GM23248 (cell line): ENCODE measurements at regions not wholly inside any gene's neighbourhood (a gene's known extent, or its start where the extent isn't known, plus 50 kb on each side); places are given as distances from the start of the nearest gene placed in this dataset.

ENCODE experiments used
- DNase-seq: peaks from one replicate; pipeline ENCODE4 v3.0.0-alpha.2; 2015
- H2AFZ ChIP-seq: fragments of 200-600 bp; sonication (generic); 2 replicates; pipeline ENCODE4 v1.6.1; 2016; ENCODE audit warnings: antibody characterized with exemption
- H3F3A ChIP-seq: fragments of 200-600 bp; sonication (generic); 2 replicates; pipeline ENCODE4 v1.6.1; 2016; ENCODE audit warnings: mild to moderate bottlenecking, antibody characterized with exemption, mixed run types; ENCODE audit not compliant: insufficient read depth
- H3K27ac ChIP-seq: fragments of 200-600 bp; sonication (generic); 2 replicates; pipeline ENCODE4 v1.5.1; 2016; ENCODE audit warnings: mild to moderate bottlenecking
- H3K27me3 ChIP-seq: fragments of 200-600 bp; sonication (generic); replicated peaks from 2 replicates; pipeline ENCODE4 v1.6.1; 2016; ENCODE audit warnings: mild to moderate bottlenecking; ENCODE audit not compliant: insufficient read depth
- H3K36me3 ChIP-seq: fragments of 200-600 bp; sonication (generic); 2 replicates; pipeline ENCODE4 v1.6.1; 2016; ENCODE audit warnings: low read depth, mild to moderate bottlenecking
- H3K4me1 ChIP-seq: fragments of 200-600 bp; sonication (generic); 2 replicates; pipeline ENCODE4 v1.6.1; 2016; ENCODE audit warnings: mild to moderate bottlenecking; ENCODE audit not compliant: insufficient read depth
- H3K4me2 ChIP-seq: fragments of 200-600 bp; sonication (generic); one replicate; pipeline ENCODE4 v1.6.1; 2016; ENCODE audit warnings: mild to moderate bottlenecking; ENCODE audit not compliant: unreplicated experiment
- H3K4me3 ChIP-seq: fragments of 200-600 bp; sonication (generic); 2 replicates; pipeline ENCODE4 v1.5.1; 2016; ENCODE audit warnings: mild to moderate bottlenecking
- H3K79me2 ChIP-seq: fragments of 200-600 bp; sonication (generic); 2 replicates; pipeline ENCODE4 v1.6.1; 2016; ENCODE audit warnings: mild to moderate bottlenecking; ENCODE audit not compliant: insufficient read depth
- H3K9ac ChIP-seq: fragments of 200-600 bp; sonication (generic); 2 replicates; pipeline ENCODE4 v1.6.1; 2016; ENCODE audit warnings: mild to moderate bottlenecking
- H3K9me2 ChIP-seq: fragments of 200-600 bp; sonication (generic); 2 replicates; pipeline ENCODE4 v1.6.1; 2016; ENCODE audit warnings: mixed run types, mild to moderate bottlenecking, moderate library complexity; ENCODE audit not compliant: insufficient read depth
- H3K9me3 ChIP-seq: fragments of 200-600 bp; sonication (generic); one replicate; pipeline ENCODE4 v1.6.1; 2017; ENCODE audit warnings: low read depth
- H4K20me1 ChIP-seq: fragments of 200-600 bp; sonication (generic); 2 replicates; pipeline ENCODE4 v1.6.0; 2016; ENCODE audit not compliant: insufficient read depth
- EZH2 ChIP-seq: fragments of 200-600 bp; sonication (generic); IDR thresholded peaks from 2 replicates; pipeline ENCODE4 v1.6.1; 2018; ENCODE audit warnings: antibody characterized with exemption, mild to moderate bottlenecking; ENCODE audit not compliant: insufficient read depth, poor library complexity, severe bottlenecking
- EZH2phosphoT487 ChIP-seq: fragments of 200-600 bp; sonication (generic); IDR thresholded peaks from 2 replicates; pipeline ENCODE4 v1.6.1; 2018; ENCODE audit warnings: antibody characterized with exemption, moderate library complexity, mild to moderate bottlenecking, low read depth; ENCODE audit not compliant: insufficient read depth
- WGBS, 2 experiments: methylation state at CpG; one replicate each; pipeline ENCODE4 v1.1.6; 2015 to 2017; ENCODE audit warnings: low lambda C conversion rate in 2 of 2, low coverage in 1 of 2; ENCODE audit errors: missing lambda C conversion rate in 2 of 2; 5-methylcytosine and 5-hydroxymethylcytosine counted together
- in situ Hi-C: fragments of 300-500 bp; cut with MboI; formaldehyde crosslinking; loops from 2 replicates; pipeline ENCODE4 v1.15.0; 2020

GRCh38 chr17:13678841-13679240 lies 77.1 kb upstream of the HS3ST3A1 start:
- no peaks in the 10 kb centered on the region for H3K27me3 ChIP-seq
- H4K20me1 ChIP-seq: no peaks in the 10 kb centered on the region
- no peak overlapping the region for H3K4me2 ChIP-seq
- H3K9me3 ChIP-seq: no peaks in the 10 kb centered on the region
- H3K79me2 ChIP-seq: no peaks in the 10 kb centered on the region
- H3K4me1 ChIP-seq: no peaks in the 10 kb centered on the region
- H3K9ac ChIP-seq: no peak overlapping the region
- H3K4me3 ChIP-seq: no peak overlapping the region
- no peaks in the 10 kb centered on the region; the same call in 1 of the 2 replicates for H3K9me2 ChIP-seq
- no peak for DNase-seq
- H2AFZ ChIP-seq: no peak overlapping the region
- no peaks in the 10 kb centered on the region for H3F3A ChIP-seq
- TF ChIP-seq EZH2 (no peak), EZH2phosphoT487 (no peak)
- in situ Hi-C loops: no loop called here
- H3K36me3 ChIP-seq: no peaks in the 10 kb centered on the region
- 41 to 42% methylated on average over 4 of the region's 4 CpGs for WGBS, 2 experiments
- no peak overlapping the region for H3K27ac ChIP-seq

GRCh38 chr17:13688716-13689115 lies 87.0 kb upstream of the HS3ST3A1 start:
- Histone ChIP-seq H3K9me2 (no peaks in the 10 kb centered on the region), H3K27ac (no peak overlapping the region), H3K79me2 (no peaks in the 10 kb centered on the region), H2AFZ (no peak overlapping the region), H3K27me3 (no peaks in the 10 kb centered on the region), H3K36me3 (no peaks in the 10 kb centered on the region), H3K9ac (no peak overlapping the region), H3K9me3 (no peaks in the 10 kb centered on the region), H3K4me1 (0 out of 2 replicates have a peak, but pooled peaks cover 5% of the 10 kb centered on the region), H3K4me3 (no peak overlapping the region), H3F3A (no peaks in the 10 kb centered on the region), H3K4me2 (no peak overlapping the region), H4K20me1 (no peaks in the 10 kb centered on the region)
- in situ Hi-C loops: no loop called here
- WGBS, 2 experiments: 56% methylated on average over 3 of the region's 3 CpGs
- TF ChIP-seq EZH2 (no peak), EZH2phosphoT487 (no peak)
- DNase-seq: no peak

GRCh38 chr17:13690806-13691205 lies 89.1 kb upstream of the HS3ST3A1 start:
- 100% methylated on average over 1 of the region's 1 CpG for WGBS, 2 experiments
- H3K9ac ChIP-seq: no peak overlapping the region
- H3K4me3 ChIP-seq: no peak overlapping the region
- H3K4me1 ChIP-seq: 0 out of 2 replicates have a peak, but pooled peaks cover 5% of the 10 kb centered on the region
- in situ Hi-C loops: no loop called here
- H3K9me3 ChIP-seq: no peaks in the 10 kb centered on the region
- TF ChIP-seq EZH2: no peak
- no peaks in the 10 kb centered on the region for H3K79me2 ChIP-seq
- no peaks in the 10 kb centered on the region for H3K27me3 ChIP-seq
- H3K4me2 ChIP-seq: no peak overlapping the region
- no peaks in the 10 kb centered on the region for H3F3A ChIP-seq
- H3K36me3 ChIP-seq: no peaks in the 10 kb centered on the region
- peak; percentile 32 for DNase-seq
- H2AFZ ChIP-seq: no peak overlapping the region
- H3K9me2 ChIP-seq: no peaks in the 10 kb centered on the region
- H4K20me1 ChIP-seq: no peaks in the 10 kb centered on the region
- no peak overlapping the region for H3K27ac ChIP-seq

- Histone ChIP-seq H3K4me1 (0 out of 2 replicates have a peak, but pooled peaks cover 5% of the 10 kb centered on the region), H3K4me3 (no peak overlapping the region), H3K79me2 (no peaks in the 10 kb centered on the region), H3K9me3 (no peaks in the 10 kb centered on the region), H3K4me2 (no peak overlapping the region), H3F3A (no peaks in the 10 kb centered on the region), H3K9ac (no peak overlapping the region), H4K20me1 (no peaks in the 10 kb centered on the region), H3K27me3 (no peaks in the 10 kb centered on the region), H3K36me3 (no peaks in the 10 kb centered on the region), H3K27ac (no peak overlapping the region), H2AFZ (no peak overlapping the region), H3K9me2 (no peaks in the 10 kb centered on the region)
- TF ChIP-seq EZH2phosphoT487 (no peak), EZH2 (no peak)
- in situ Hi-C loops: no loop called here
- DNase-seq: no peak
Measured at GRCh38 chr17:13694934-13695333, 93.2 kb upstream of the HS3ST3A1 start.

- in situ Hi-C loops: no loop called here
- no peaks in the 10 kb centered on the region for H3F3A ChIP-seq
- H3K79me2 ChIP-seq: no peaks in the 10 kb centered on the region
- H3K9ac ChIP-seq: no peak overlapping the region
- peaks cover 14% of the 10 kb centered on the region for H3K4me1 ChIP-seq
- no peaks in the 10 kb centered on the region for H4K20me1 ChIP-seq
- H2AFZ ChIP-seq: no peak overlapping the region
- no peaks in the 10 kb centered on the region for H3K36me3 ChIP-seq
- no peaks in the 10 kb centered on the region for H3K9me2 ChIP-seq
- TF ChIP-seq EZH2phosphoT487: no peak
- no peak for TF ChIP-seq EZH2
- no peaks in the 10 kb centered on the region for H3K27me3 ChIP-seq
- no peak overlapping the region for H3K4me3 ChIP-seq
- 90 to 93% methylated on average over 3 of the region's 3 CpGs for WGBS, 2 experiments
- H3K27ac ChIP-seq: no peak overlapping the region
- DNase-seq: no peak
- H3K4me2 ChIP-seq: no peak overlapping the region
- H3K9me3 ChIP-seq: no peaks in the 10 kb centered on the region
Measured at GRCh38 chr17:13698832-13699231, 97.1 kb upstream of the HS3ST3A1 start.
